ENCODE measurements at regions not wholly inside any gene's neighbourhood (a gene's known extent, or its start where the extent isn't known, plus 50 kb on each side); places are given as distances from the start of the nearest gene placed in this dataset.

DNA sequence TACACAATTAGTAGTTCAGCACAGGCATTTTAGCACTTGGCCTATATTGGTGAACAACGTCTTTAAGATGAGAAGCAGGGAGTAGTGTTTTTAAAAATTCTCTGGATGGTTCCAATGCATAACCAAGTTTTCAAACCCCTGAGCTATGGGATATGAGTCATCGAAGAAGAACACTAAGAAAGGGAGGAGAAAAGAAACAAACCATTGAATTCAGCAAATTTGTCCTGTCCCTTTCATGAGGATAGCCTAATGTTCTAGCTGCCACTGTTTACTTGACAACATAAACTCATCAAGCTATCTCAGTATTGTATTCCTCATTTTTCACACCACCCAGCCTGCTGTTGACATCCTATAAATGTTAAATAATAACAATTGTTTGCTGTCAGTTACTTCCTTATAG, 158.0 kb downstream of the BARD1 start:
- TF ChIP-seq, protein P1, sequence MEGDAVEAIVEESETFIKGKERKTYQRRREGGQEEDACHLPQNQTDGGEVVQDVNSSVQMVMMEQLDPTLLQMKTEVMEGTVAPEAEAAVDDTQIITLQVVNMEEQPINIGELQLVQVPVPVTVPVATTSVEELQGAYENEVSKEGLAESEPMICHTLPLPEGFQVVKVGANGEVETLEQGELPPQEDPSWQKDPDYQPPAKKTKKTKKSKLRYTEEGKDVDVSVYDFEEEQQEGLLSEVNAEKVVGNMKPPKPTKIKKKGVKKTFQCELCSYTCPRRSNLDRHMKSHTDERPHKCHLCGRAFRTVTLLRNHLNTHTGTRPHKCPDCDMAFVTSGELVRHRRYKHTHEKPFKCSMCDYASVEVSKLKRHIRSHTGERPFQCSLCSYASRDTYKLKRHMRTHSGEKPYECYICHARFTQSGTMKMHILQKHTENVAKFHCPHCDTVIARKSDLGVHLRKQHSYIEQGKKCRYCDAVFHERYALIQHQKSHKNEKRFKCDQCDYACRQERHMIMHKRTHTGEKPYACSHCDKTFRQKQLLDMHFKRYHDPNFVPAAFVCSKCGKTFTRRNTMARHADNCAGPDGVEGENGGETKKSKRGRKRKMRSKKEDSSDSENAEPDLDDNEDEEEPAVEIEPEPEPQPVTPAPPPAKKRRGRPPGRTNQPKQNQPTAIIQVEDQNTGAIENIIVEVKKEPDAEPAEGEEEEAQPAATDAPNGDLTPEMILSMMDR (conservative IDR thresholded peaks at IDR 0.05): no peak
- BruUV-seq (replicated peaks): no TSS peak
- Histone ChIP-seq H4K20me1 (ENCODE audit: insufficient read depth) (no peaks in the 10 kb centered on the region), H3K27ac (no peak overlapping the region), H3K9me3 (ENCODE audit: insufficient read depth, low read depth) (no peaks in the 10 kb centered on the region), H3K27me3 (ENCODE audit: insufficient read depth, low read depth) (no peaks in the 10 kb centered on the region), H3F3A (ENCODE audit: insufficient read depth, low read depth) (no peaks in the 10 kb centered on the region), H3K4me2 (no peak overlapping the region), H3K9me2 (ENCODE audit: insufficient read depth) (no peaks in the 10 kb centered on the region), H3K4me3 (no peak overlapping the region), H2AFZ (no peak overlapping the region), H3K4me1 (replicated peaks; ENCODE audit: insufficient read depth) (no peaks in the 10 kb centered on the region), H3K36me3 (ENCODE audit: low read depth) (no peaks in the 10 kb centered on the region), H3K79me2 (ENCODE audit: low read depth) (no peaks in the 10 kb centered on the region)
- intact Hi-C loops (cut with micrococcal nuclease; ENCODE audit: unreplicated experiment): no loop called here
- ChIA-PET POLR2A (ENCODE audit: unreplicated experiment) (interaction anchor here (0.7 kb wide), 1 partner anchor 593 kb away, joined by 3 read pairs; no protein-coding TSS in a partner anchor), CTCF (no interaction called here)
- peak in 1 of 2 experiments; percentile 6 for DNase-seq

DNA sequence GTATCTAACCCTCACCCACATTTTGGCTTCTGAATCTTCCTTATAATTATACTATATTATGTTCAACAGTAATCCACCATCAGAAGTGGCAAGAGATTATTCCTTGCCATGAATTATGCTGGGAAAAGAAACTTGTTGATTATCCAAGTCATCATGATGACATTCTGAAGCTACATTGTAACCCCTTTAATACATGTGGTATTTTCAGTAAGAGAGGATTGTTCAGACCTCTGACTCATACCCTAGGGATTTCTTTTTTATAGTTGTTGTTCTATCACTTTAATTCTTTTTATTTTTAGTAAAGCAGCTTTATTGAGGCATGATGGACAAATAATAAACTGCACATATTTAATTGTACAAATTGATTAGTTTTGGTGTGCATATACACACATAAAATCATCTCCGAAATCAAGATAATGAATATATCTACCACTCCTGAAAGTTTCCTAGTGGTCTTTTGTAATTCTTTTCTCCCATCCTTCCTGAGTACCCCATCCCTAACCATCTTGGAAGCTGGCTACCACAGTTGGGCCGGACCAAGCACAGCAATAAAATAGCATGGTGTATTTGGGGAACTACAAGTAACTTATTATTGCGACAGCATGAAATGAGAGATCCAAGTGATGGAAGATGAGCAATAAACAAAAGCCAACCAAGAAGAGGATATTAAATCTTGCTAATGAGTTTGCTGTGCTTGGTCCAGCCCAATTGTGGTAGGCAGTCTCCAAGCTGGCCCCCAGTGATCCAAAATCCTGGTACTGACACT, 159.9 kb downstream of the BARD1 start:
- no peak for TF ChIP-seq EZH2 (IDR thresholded peaks at IDR 0.05; ENCODE audit: low read depth)
- H3F3A ChIP-seq (ENCODE audit: insufficient read depth, low read depth): no peaks in the 10 kb centered on the region
- H3K4me3 ChIP-seq: no peak overlapping the region
- H3K9me2 ChIP-seq (ENCODE audit: insufficient read depth): no peaks in the 10 kb centered on the region
- no peaks in the 10 kb centered on the region for H3K9me3 ChIP-seq (ENCODE audit: insufficient read depth, low read depth)
- no peaks in the 10 kb centered on the region for H4K20me1 ChIP-seq (ENCODE audit: insufficient read depth)
- intact Hi-C loops (cut with micrococcal nuclease; ENCODE audit: unreplicated experiment): no loop called here
- no peaks in the 10 kb centered on the region for H3K79me2 ChIP-seq (ENCODE audit: low read depth)
- DNase-seq: peak in 1 of 2 experiments; percentile 6
- H3K4me2 ChIP-seq: no peak overlapping the region
- H2AFZ ChIP-seq: no peak overlapping the region
- H3K36me3 ChIP-seq (ENCODE audit: low read depth): no peaks in the 10 kb centered on the region
- CTCF ChIA-PET: no interaction called here
- POLR2A ChIA-PET (ENCODE audit: unreplicated experiment): no interaction called here
- no peaks in the 10 kb centered on the region for H3K27me3 ChIP-seq (ENCODE audit: insufficient read depth, low read depth)
- BruUV-seq (replicated peaks): no TSS peak
- no peaks in the 10 kb centered on the region for H3K4me1 ChIP-seq (replicated peaks; ENCODE audit: insufficient read depth)
- no peak overlapping the region for H3K27ac ChIP-seq

DNA sequence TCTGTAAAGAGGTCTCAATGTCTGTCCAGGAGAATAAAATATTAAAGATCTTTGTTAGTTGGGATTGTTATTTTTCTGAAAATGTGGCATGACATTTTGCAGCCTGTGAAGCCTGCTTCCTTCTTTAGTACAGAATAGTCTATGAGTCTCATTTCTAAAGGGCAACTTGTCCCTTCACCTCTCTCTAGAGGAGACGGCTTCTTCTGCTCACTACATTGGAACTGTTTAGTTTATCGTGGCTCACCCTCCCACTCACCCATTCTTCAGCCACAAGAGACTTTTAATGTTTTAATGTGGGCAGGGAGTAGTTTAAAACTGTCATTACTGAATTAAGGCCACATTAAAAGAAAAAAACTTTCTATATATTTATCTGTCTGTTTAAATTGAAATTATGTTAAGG, 161.0 kb downstream of the BARD1 start:
- Histone ChIP-seq H3K27ac (no peak overlapping the region), H2AFZ (no peak overlapping the region), H3K4me1 (replicated peaks; ENCODE audit: insufficient read depth) (no peaks in the 10 kb centered on the region), H3F3A (ENCODE audit: insufficient read depth, low read depth) (no peaks in the 10 kb centered on the region), H3K27me3 (ENCODE audit: insufficient read depth, low read depth) (no peaks in the 10 kb centered on the region), H3K79me2 (ENCODE audit: low read depth) (no peaks in the 10 kb centered on the region), H3K4me2 (no peak overlapping the region), H3K9me2 (ENCODE audit: insufficient read depth) (no peaks in the 10 kb centered on the region), H4K20me1 (ENCODE audit: insufficient read depth) (no peaks in the 10 kb centered on the region), H3K9me3 (ENCODE audit: insufficient read depth, low read depth) (no peaks in the 10 kb centered on the region), H3K4me3 (no peak overlapping the region), H3K36me3 (ENCODE audit: low read depth) (no peaks in the 10 kb centered on the region)
- intact Hi-C loops (cut with micrococcal nuclease; ENCODE audit: unreplicated experiment): no loop called here
- ChIA-PET CTCF (no interaction called here), POLR2A (ENCODE audit: unreplicated experiment) (no interaction called here)
- no peak for TF ChIP-seq EZH2 (IDR thresholded peaks at IDR 0.05; ENCODE audit: low read depth)
- TF ChIP-seq, protein P1 (conservative IDR thresholded peaks at IDR 0.05): no peak
- peak in 1 of 2 experiments; percentile 15 for DNase-seq
- BruUV-seq (replicated peaks): no TSS peak

DNA sequence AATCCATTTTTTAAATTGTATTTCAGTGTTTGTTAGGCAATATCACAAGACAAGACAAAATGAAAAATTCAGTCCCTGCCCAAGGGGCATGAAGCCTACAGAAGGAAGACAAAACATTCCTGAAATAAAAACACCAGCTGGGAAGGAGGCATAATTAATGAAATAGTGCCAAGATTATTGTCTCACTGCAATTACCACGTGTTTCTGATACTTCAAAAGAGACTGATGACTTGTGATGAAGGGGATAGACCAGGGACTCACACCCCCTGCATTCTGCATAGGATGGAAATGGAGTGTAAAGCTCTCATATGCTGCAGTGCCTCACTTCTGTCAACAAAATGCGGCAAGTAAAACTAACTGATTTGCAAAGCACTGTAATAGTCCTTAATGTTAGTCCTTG, 178.1 kb downstream of the BARD1 start:
- TF ChIP-seq, protein P1 (conservative IDR thresholded peaks at IDR 0.05): no peak
- no peak for TF ChIP-seq EZH2 (IDR thresholded peaks at IDR 0.05; ENCODE audit: low read depth)
- Histone ChIP-seq H3K4me1 (replicated peaks; ENCODE audit: insufficient read depth) (no peaks in the 10 kb centered on the region), H3K4me3 (no peak overlapping the region), H3K4me2 (no peak overlapping the region), H3K27ac (no peak overlapping the region), H3K79me2 (ENCODE audit: low read depth) (no peaks in the 10 kb centered on the region), H3K36me3 (ENCODE audit: low read depth) (no peaks in the 10 kb centered on the region), H3K9me2 (ENCODE audit: insufficient read depth) (no peaks in the 10 kb centered on the region), H3K27me3 (ENCODE audit: insufficient read depth, low read depth) (no peaks in the 10 kb centered on the region), H3F3A (ENCODE audit: insufficient read depth, low read depth) (no peaks in the 10 kb centered on the region), H2AFZ (no peak overlapping the region), H3K9me3 (ENCODE audit: insufficient read depth, low read depth) (no peaks in the 10 kb centered on the region), H4K20me1 (ENCODE audit: insufficient read depth) (no peaks in the 10 kb centered on the region)
- CTCF ChIA-PET: no interaction called here
- POLR2A ChIA-PET (ENCODE audit: unreplicated experiment): no interaction called here
- no TSS peak for BruUV-seq (replicated peaks)
- intact Hi-C loops (cut with micrococcal nuclease; ENCODE audit: unreplicated experiment): no loop called here
- DNase-seq: no peak

Data from PC-9 (cell line).